COLO668 (cell line): ENCODE measurements at regions not wholly inside any gene's neighbourhood (a gene's known extent, or its start where the extent isn't known, plus 50 kb on each side); places are given as distances from the start of the nearest gene placed in this dataset.
"Not testable (repeated sequence)": the region's sequence is repeated elsewhere in the genome, so short reads cannot be mapped to it uniquely, and the experiment has no call there.

Experiments
- DNase-seq: peaks from one replicate; lab custom pipeline; 2025; ENCODE audit not compliant: unreplicated experiment; lab: John Stamatoyannopoulos, UW

DNA sequence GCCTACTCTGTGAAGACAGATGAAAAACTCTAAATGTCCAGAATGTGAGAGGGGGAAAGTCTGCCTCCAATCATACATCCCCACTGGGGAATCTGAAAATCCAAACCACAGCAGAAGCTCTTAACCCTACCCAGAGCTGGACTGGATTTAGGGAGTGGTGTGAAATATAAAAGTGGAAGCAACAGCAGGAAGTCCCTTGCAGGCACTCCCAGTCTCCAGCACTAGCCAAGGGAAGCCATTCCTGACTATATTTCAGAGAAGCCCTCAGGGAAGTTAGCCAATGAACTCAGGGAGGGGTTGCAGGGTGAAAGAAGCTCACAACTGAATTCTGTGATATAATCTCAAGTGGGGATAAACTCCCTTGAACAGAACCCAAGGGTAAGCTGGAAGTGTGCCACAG, 51.5 kb downstream of the CRPPA start:
- DNase-seq, result no peak

- not testable (repeated sequence) for DNase-seq
Measured at GRCh38 chr7:16369309-16369708, 52.0 kb downstream of the CRPPA start.

- DNase-seq, result no peak
Measured at GRCh38 chr7:16368885-16369284, 52.5 kb downstream of the CRPPA start.

DNA sequence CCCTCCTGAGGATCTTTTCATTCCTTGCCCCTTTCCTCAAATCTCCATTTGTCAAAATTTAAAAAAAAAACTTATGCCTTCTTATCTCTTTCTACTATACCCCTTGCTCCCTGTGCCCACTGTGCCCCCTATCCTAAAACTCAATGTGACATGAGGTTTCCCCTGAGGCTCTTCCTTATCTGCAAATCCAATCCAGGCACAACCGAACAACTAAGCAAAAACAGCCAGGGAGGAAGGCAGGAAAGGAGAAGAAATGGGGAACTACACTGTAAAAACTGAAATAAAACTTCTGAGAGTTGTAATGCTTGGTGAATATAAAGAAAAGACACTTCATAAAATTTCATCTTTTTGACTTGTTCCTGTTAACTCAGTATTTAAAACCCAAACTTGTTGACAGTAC, 54.2 kb downstream of the CRPPA start:
- DNase-seq, result no peak

GRCh38 chr7:16365952-16366351, 55.4 kb downstream of the CRPPA start:
- no peak for DNase-seq

DNA sequence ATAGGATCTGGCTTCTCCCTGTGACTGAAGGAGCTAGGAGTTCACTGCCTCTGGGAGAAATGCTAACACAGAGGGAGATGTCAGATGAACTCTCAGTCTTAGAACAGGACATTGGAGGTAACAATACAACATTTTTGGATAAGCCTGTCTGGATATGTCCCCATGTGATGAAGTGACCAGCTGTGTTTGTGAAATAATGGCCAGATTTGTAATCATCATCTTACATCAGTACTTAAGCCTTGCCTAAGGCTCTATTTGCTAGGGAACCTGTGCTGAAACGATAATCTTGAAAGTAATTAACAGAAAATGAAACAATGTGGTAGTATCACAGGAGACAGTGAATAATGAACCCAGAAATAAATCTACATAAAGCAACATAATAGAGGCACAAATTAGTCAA, 56.2 kb downstream of the CRPPA start:
- DNase-seq, result no peak

GRCh38 chr7:16359216-16359615, 62.1 kb downstream of the CRPPA start:
- DNase-seq, result no peak

GRCh38 chr7:16357921-16358320, 63.4 kb downstream of the CRPPA start:
- no peak for DNase-seq

DNA sequence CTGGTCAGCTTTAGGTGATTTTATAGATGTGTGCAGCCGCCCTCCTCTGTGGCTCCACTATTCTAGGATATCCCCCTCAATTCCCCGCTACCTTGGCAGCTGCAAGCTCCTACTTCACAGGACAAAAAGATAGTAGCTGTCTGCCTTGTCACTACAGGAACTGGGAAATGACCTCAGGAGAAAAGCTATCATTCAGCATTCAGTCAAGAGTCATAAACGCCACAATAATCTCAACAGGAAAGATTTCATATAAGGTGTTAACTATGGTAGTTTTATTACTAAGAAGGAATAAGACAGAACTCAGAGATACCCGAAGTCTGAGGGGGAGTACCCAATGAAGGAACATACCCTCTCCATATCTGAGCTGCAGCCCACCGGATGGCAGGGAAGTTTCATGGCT, 63.9 kb downstream of the CRPPA start:
- no peak for DNase-seq

DNA sequence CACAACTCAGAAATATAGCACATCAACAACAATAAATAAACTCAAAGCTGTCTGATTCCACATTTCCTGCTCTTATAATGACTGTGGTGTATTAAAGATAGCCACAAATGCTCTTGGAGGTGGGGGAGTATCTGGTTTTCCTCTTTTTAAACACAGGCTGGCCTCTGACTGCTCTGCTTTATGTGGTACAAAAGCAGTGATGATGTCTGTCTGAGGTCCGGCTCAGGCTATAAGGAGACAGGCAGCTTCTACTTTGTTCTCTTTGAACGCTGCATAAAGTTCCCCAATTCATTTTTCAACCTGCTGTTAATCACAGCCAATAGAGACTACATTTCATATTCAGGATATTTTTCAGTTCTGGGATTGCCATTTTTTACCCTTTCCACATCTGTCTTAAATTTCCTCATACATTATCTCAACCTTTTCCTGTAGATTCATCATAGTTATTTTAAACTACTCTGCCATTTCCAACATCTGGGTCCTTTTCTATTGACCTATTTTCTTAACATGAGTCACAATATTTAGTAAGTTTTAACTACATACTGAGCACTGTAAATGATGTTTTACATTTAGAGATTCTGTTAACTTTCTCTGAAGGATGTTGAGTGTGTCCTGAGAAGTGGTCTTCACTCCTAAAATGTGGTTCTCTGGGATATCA, 64.9 kb downstream of the CRPPA start:
- no peak for DNase-seq

- DNase-seq, result no peak
Measured at GRCh38 chr7:16354573-16354972, 66.8 kb downstream of the CRPPA start.

DNA sequence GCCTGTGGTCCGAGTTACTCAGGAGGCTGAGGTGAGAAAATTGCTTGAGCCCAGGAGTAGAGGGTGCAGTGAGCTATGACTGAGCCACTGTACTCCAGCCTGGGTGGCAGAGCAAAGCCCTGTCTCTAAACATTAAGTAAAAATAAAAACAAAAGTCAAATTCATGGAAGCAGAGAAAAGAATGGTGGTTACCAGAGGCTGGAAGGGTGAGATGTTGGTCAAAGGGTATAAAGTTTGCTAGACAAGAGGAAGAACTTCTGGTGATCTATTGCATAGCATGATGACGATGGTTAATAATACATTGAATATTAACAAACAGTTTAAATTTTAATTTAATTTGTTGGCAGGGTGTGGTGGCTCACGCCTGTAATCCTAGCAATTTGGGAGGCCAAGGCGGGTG, 68.1 kb downstream of the CRPPA start:
- DNase-seq, result no peak

- no peak for DNase-seq
Measured at GRCh38 chr7:16350634-16351033, 70.7 kb downstream of the CRPPA start.

DNA sequence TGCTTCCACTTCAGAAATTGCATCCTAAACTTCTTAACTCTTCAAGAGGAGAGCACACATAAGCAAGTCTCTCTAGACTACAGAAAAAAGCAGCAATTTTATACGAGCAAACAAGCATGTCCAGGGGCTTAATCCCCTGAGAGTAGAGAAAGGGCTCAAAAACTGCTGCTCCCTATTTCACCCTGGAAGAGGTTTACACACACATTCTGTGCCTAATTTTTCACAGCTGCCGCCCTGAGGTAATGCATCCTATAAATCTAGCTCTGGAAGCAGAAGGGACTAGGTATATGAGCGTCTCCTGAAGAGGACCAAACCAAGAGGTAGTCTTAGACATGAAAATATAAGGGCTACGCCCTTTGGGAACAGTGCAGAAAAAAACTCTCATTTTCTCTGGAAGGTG, 73.1 kb downstream of the CRPPA start:
- no peak for DNase-seq

DNA sequence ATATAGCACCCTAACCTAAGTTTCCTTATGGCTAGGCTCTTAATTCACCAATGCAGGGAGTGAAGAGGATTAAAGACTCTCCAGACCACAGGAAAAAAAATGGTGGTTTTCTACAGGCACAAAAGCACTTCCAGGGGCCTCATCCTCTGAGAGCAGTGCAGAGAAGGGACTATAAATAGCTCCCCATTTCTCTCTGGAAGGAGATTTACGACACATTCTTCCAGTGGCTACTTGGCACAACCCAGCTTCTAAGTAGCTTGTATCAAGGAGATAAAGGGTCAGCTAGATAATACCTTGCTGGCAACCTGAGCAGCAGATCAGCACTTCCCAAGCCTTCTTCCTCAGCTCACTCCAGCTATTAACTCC, 73.5 kb downstream of the CRPPA start:
- DNase-seq, result no peak

GRCh38 chr7:16347066-16347826, 74.1 kb downstream of the CRPPA start:
- DNase-seq, result no peak

DNA sequence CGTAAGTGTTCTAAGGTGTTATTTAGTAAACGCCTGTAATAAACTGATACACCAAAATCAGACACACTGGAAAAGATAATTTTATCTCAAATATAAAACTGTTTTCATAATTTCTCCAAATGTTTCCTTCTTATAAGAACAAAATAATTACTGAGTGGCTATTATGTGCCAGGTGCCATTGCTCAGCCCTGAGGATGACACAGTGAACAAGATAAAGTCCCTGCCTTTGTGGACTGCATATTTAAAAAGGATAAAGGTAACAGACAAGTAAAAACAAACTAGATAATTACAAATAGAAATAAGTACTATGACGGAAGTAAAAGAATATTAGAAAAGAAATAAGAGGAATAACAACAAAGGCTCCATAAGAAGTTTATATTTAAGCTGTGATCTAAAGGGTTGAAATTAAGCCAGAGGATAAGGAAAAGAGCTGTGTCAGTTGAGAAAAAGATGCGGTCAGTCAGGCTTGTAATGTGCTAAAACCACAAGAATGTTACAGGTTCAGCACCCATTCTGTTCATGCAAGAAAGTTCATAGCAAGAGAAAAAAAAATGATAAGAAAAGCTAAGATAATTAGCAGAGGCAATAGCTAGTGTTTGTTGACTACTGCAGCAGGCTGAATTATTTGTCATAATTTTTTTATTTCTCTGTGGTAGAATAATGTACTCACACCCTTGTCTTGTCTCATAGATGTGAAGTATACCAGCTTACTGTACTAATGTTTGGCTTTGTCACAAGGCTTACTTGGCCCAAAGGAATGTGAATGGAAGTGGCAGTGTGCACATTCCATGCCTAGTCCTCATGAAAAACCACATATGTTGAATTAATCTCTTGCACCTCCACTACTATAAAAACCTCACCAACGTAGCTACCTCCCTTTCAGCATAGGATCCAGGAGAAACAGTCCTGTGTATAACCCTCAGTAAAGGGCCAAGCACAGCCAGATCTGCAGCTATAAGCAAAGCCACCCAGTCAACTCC, 75.1 kb downstream of the CRPPA start:
- no peak for DNase-seq

- DNase-seq, result no peak
Measured at GRCh38 chr7:16344927-16345326, 76.4 kb downstream of the CRPPA start.

- DNase-seq, result no peak
Measured at GRCh38 chr7:16343612-16344011, 77.7 kb downstream of the CRPPA start.

DNA sequence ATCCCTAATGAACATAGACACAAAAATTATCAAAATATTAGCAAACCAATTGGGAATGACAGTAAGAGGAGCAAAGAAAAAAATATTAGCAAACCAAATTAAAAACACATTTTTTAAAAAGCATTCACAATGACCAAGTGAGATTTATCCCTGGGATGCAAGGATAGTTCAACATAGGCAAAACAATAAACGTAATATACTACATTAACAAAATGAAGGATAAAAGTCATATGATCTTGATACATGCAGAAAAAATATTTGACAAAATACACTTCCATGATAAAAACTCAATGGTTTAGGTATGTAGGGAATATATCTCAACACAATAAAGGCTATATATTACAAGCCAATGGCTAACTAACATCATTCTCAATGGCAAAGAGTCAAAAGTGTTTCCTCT, 83.3 kb downstream of the CRPPA start:
- DNase-seq, result no peak

GRCh38 chr7:16326106-16326505, 95.2 kb downstream of the CRPPA start:
- DNase-seq, result no peak

DNA sequence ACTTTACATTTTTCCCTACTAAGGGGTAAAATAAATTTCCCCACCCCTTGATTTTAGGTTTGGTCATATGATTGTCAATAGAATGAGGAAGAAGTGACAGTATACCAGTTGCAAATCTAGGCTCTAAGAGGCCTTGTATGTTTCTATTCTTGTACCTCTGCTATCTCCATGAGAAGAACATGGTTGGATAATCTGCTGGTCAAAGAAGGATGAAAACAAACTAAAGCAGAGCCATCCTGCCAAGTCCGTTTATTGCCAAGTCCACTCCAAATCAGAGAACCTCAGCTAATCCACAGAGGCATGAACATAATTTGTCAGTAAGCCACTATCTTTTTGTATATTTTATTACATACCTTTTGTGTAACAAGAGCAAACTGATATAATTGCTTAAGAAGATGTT, 98.0 kb downstream of the CRPPA start:
- no peak for DNase-seq
